A549 (cell line): ENCODE measurements at regions not wholly inside any gene's neighbourhood (a gene's known extent, or its start where the extent isn't known, plus 50 kb on each side); places are given as distances from the start of the nearest gene placed in this dataset.

ENCODE experiments used
- ATAC-seq, 2 experiments: fragments of 200-7000 bp in 1 of 2; fragments of >200 bp in 1 of 2; cut with Nextera tagmentation in 1 of 2; cut with Tn5 transposase in 1 of 2; 3 replicates each; pipeline versions ENCODE4 v1.8.0 to v1.9.1; 2018 to 2020; ENCODE audit warnings: mild to moderate bottlenecking in 1 of 2, moderate library complexity in 1 of 2
- CTCF ChIA-PET: fragments of 300-600 bp; sonication (Branson Sonifier 250); formaldehyde crosslinking; extraction: SDS; loops from one replicate; lab custom pipeline; 2021; ENCODE audit warnings: antibody characterized with exemption, inconsistent platforms; lab: Yijun Ruan, JAX
- POLR2A ChIA-PET: fragments of 350-600 bp; formaldehyde crosslinking; extraction: SDS; loops from one replicate; lab custom pipeline; 2021; ENCODE audit warnings: antibody characterized with exemption, inconsistent platforms; lab: Yijun Ruan, JAX
- DNase-seq, 2 experiments: peaks; one replicate each; pipeline versions ENCODE4 v3.0.0 to v3.0.0-alpha.2; 2011 to 2016; ENCODE audit warnings: low read depth in 1 of 2, low spot score in 1 of 2
- FAIRE-seq: peaks from 2 replicates; lab custom pipeline; 2011; peaks lifted over from hg19 to GRCh38; lab: Jason Lieb, UNC
- H3K27ac ChIP-seq, 2 experiments: fragments of >200 bp; sonication (Bioruptor Twin); formaldehyde crosslinking; 3 replicates each; pipeline ENCODE4 v1.5.1; 2016 to 2017
- H3K4me1 ChIP-seq: fragments of >200 bp; sonication (Bioruptor Twin); formaldehyde crosslinking; 3 replicates; pipeline ENCODE4 v1.6.1; 2016
- H3K4me2 ChIP-seq: fragments of >200 bp; sonication (Bioruptor Twin); formaldehyde crosslinking; 3 replicates; pipeline ENCODE4 v1.6.1; 2016
- H3K4me3 ChIP-seq: fragments of >200 bp; sonication (Bioruptor Twin); formaldehyde crosslinking; 3 replicates; pipeline ENCODE4 v1.5.1; 2016
- H3K9me3 ChIP-seq: fragments of >200 bp; sonication (Bioruptor Twin); formaldehyde crosslinking; 3 replicates; pipeline ENCODE4 v1.6.1; 2016
- BHLHE40 ChIP-seq: IDR thresholded peaks from 2 replicates; pipeline ENCODE4 v1.6.1; 2012; ENCODE audit warnings: low read depth, low read length, inconsistent platforms
- CEBPB ChIP-seq, 2 experiments: fragments of >200 bp in 1 of 2; sonication (Bioruptor Twin) in 1 of 2; formaldehyde crosslinking in 1 of 2; IDR thresholded peaks; 2 replicates each; pipeline ENCODE4 v1.6.1; 2012 to 2016
- CHD2 ChIP-seq: fragments of 150-350 bp; IDR thresholded peaks from 2 replicates; pipeline ENCODE4 v1.6.1; 2014; ENCODE audit warnings: low read length; ENCODE audit not compliant: partially characterized antibody
- CHD4 ChIP-seq: fragments of 200-600 bp; sonication (generic); IDR thresholded peaks from 2 replicates; pipeline ENCODE4 v1.6.1; 2016; ENCODE audit warnings: antibody characterized with exemption, mild to moderate bottlenecking, borderline replicate concordance
- CTCF ChIP-seq: fragments of >200 bp; sonication (Bioruptor Twin); formaldehyde crosslinking; IDR thresholded peaks from 3 replicates; pipeline ENCODE4 v1.5.1; 2016
- E2F6 ChIP-seq: IDR thresholded peaks from 2 replicates; pipeline ENCODE4 v1.6.1; 2012; ENCODE audit warnings: low read depth, borderline replicate concordance
- EP300 ChIP-seq, 2 experiments: fragments of >200 bp; sonication (Bioruptor Twin); formaldehyde crosslinking; IDR thresholded peaks; 2 replicates in 1 of 2; 3 replicates in 1 of 2; pipeline ENCODE4 v1.6.1; 2016 to 2017
- FOSB ChIP-seq: fragments of 250-450 bp; sonication (Bioruptor Pico); IDR thresholded peaks from 2 replicates; pipeline ENCODE4 v1.5.0; 2020; ENCODE audit warnings: mild to moderate bottlenecking, moderate library complexity
- FOXS1 ChIP-seq: fragments of 250-450 bp; sonication (Bioruptor Pico); IDR thresholded peaks from 2 replicates; pipeline ENCODE4 v1.5.0; 2020; ENCODE audit warnings: mild to moderate bottlenecking, moderate library complexity
- HEYL ChIP-seq: fragments of 250-450 bp; sonication (Bioruptor Pico); IDR thresholded peaks from 2 replicates; pipeline ENCODE4 v1.8.0; 2021; ENCODE audit warnings: mild to moderate bottlenecking, moderate library complexity
- HOXA7 ChIP-seq: fragments of 250-450 bp; sonication (Bioruptor Pico); IDR thresholded peaks from 2 replicates; pipeline ENCODE4 v1.5.0; 2020; ENCODE audit warnings: mild to moderate bottlenecking, moderate library complexity
- HOXB13 ChIP-seq: fragments of 250-450 bp; sonication (Bioruptor Pico); IDR thresholded peaks from 2 replicates; pipeline ENCODE4 v1.5.0; 2020; ENCODE audit warnings: low read depth, mild to moderate bottlenecking, moderate library complexity
- MAFK ChIP-seq: fragments of 450-650 bp; IDR thresholded peaks from 2 replicates; pipeline ENCODE4 v1.6.1; 2014; ENCODE audit not compliant: partially characterized antibody
- MAX ChIP-seq: IDR thresholded peaks from 2 replicates; pipeline ENCODE4 v1.6.1; 2012
- MAZ ChIP-seq: fragments of 150-350 bp; IDR thresholded peaks from 2 replicates; pipeline ENCODE4 v1.6.1; 2014; ENCODE audit warnings: antibody characterized with exemption, low read depth, low read length, borderline replicate concordance
- NFE2L2 ChIP-seq: fragments of 150-350 bp; conservative IDR thresholded peaks from 2 replicates; pipeline ENCODE4 v1.6.1; 2014; ENCODE audit warnings: low read length
- NR3C1 ChIP-seq: fragments of >200 bp; sonication (Bioruptor Twin); formaldehyde crosslinking; IDR thresholded peaks from 3 replicates; pipeline ENCODE4 v1.6.1; 2017
- PHF8 ChIP-seq: fragments of 200-600 bp; sonication (generic); IDR thresholded peaks from 2 replicates; pipeline ENCODE4 v1.6.1; 2016; ENCODE audit warnings: low read depth, mild to moderate bottlenecking, antibody characterized with exemption, moderate library complexity, borderline replicate concordance
- RARB ChIP-seq: fragments of 250-450 bp; sonication (Bioruptor Pico); IDR thresholded peaks from 2 replicates; pipeline ENCODE4 v1.8.0; 2021; ENCODE audit warnings: mild to moderate bottlenecking, moderate library complexity
- RCOR1 ChIP-seq: fragments of 150-350 bp; IDR thresholded peaks from 2 replicates; pipeline ENCODE4 v1.6.1; 2014; ENCODE audit warnings: antibody characterized with exemption, low read length, low read depth
- RFX5 ChIP-seq: fragments of 450-650 bp; IDR thresholded peaks from 2 replicates; pipeline ENCODE4 v1.7.1; 2014; ENCODE audit warnings: antibody characterized with exemption, mild to moderate bottlenecking, moderate library complexity
- RNF2 ChIP-seq: fragments of 200-600 bp; sonication (generic); IDR thresholded peaks from 2 replicates; pipeline ENCODE4 v1.6.1; 2016; ENCODE audit warnings: low read depth, mild to moderate bottlenecking, antibody characterized with exemption, moderate library complexity, borderline replicate concordance
- TFCP2L1 ChIP-seq: fragments of 250-450 bp; sonication (Bioruptor Pico); IDR thresholded peaks from 2 replicates; pipeline ENCODE4 v1.5.0; 2021; ENCODE audit warnings: mild to moderate bottlenecking
- ZNF302 ChIP-seq: fragments of 250-450 bp; sonication (Bioruptor Pico); IDR thresholded peaks from 2 replicates; pipeline ENCODE4 v1.9.0; 2021; ENCODE audit warnings: inconsistent platforms, mild to moderate bottlenecking, moderate library complexity
- ZSCAN20 ChIP-seq: fragments of 250-450 bp; sonication (Bioruptor Pico); IDR thresholded peaks from 2 replicates; pipeline ENCODE4 v1.8.0; 2022; ENCODE audit warnings: mild to moderate bottlenecking, moderate library complexity
- WGBS: methylation state at CpG from one replicate; pipeline ENCODE4 v1.1.6; 2017; ENCODE audit errors: missing lambda C conversion rate; 5-methylcytosine and 5-hydroxymethylcytosine counted together
- TF ChIP-seq, protein P1 (sequence below): IDR thresholded peaks from 2 replicates; pipeline ENCODE4 v1.6.1; 2012

DNA sequence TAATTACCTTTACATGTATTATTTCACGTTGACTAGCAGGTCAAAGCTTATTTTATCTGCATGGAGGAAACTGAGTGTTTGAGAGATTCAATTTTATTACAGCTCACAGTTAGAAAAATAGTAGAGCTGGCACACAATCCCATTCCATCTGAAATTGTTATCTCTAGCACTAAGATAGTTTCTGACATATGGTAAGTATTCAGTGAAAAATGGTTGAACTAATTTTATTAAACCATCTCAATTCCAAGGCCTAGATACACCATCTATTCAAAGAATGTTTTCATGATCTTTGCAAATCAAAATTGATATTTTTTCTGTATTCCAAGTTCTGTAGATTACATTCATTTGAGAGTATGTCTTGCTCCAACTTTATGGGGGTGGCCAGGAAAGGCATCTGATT is 125.4 kb upstream of the FAT3 start (continued):
- TF ChIP-seq RNF2, result no peak
- no peak for TF ChIP-seq RCOR1
- TF ChIP-seq FOSB, result no peak
- TF ChIP-seq, protein P1, sequence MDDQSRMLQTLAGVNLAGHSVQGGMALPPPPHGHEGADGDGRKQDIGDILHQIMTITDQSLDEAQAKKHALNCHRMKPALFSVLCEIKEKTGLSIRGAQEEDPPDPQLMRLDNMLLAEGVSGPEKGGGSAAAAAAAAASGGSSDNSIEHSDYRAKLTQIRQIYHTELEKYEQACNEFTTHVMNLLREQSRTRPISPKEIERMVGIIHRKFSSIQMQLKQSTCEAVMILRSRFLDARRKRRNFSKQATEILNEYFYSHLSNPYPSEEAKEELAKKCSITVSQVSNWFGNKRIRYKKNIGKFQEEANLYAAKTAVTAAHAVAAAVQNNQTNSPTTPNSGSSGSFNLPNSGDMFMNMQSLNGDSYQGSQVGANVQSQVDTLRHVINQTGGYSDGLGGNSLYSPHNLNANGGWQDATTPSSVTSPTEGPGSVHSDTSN, result no peak
- no peak for TF ChIP-seq EP300 (IDR thresholded peaks at IDR 0.05)
- no peak for TF ChIP-seq NFE2L2
- no peak for TF ChIP-seq CTCF
- TF ChIP-seq HEYL (CRISPR knock-in tag), result no peak
- no peak for TF ChIP-seq MAX

GRCh38 chr11:92098172-92098571 is 126.4 kb upstream of the FAT3 start:
- ChIA-PET POLR2A (no interaction called here), CTCF (no interaction called here)
- FAIRE-seq, result no peak
- no peak for DNase-seq
- no peak overlapping the region for H3K4me3 ChIP-seq
- no peak overlapping the region for H3K4me2 ChIP-seq
- H3K4me1 ChIP-seq, result no peaks in the 10 kb centered on the region
- 59% methylated on average over 2 of the region's 2 CpGs for WGBS
- no peak for ATAC-seq
- no peak overlapping the region for H3K27ac ChIP-seq
- no peak for TF ChIP-seq BHLHE40
- no peak for TF ChIP-seq MAZ
- TF ChIP-seq RNF2, result no peak
- no peak for TF ChIP-seq MAFK
- TF ChIP-seq CHD2, result no peak
- TF ChIP-seq RCOR1, result no peak
- TF ChIP-seq HOXB13, result no peak
- no peak for TF ChIP-seq NR3C1
- no peak for TF ChIP-seq ZSCAN20 (CRISPR knock-in tag)
- no peak for TF ChIP-seq RARB (CRISPR knock-in tag)
- H3K9me3 ChIP-seq, result no peaks in the 10 kb centered on the region

- TF ChIP-seq RFX5 (no peak), NFE2L2 (peak; percentile 74), NR3C1 (no peak)
- no peaks in the 10 kb centered on the region for H3K9me3 ChIP-seq
- no peak overlapping the region for H3K27ac ChIP-seq
- no peak for DNase-seq
- POLR2A ChIA-PET, result no interaction called here
- FAIRE-seq, result no peak
- H3K4me1 ChIP-seq, result no peaks in the 10 kb centered on the region
- no peak overlapping the region for H3K4me3 ChIP-seq
- no peak overlapping the region for H3K4me2 ChIP-seq
- CTCF ChIA-PET, result no interaction called here
- ATAC-seq, result no peak
- WGBS, result 32% methylated on average over 5 of the region's 5 CpGs
These were observed 136.7 kb upstream of the FAT3 start for GRCh38 chr11:92087725-92088537.

DNA sequence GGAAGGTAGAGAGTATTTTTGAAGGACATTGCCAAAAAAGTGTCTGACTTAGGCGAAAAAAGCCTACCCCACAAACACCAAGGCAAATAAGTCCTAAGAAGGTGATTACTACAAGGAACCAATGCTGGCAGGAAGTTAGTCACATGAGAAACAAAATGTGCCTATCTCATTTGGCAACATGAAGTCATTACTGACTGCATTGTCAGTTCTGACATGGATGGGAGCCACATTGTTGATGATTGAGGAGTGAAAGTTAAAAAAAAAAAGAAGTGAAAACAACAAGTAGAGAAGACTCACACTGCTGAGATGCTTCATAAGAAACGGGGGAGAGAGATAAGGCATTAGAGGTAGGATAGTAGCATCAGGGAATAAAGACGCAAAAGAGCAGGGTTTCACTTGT is 141.5 kb upstream of the FAT3 start:
- WGBS, result 48% methylated on average over 3 of the region's 3 CpGs
- no peak overlapping the region for H3K4me2 ChIP-seq
- TF ChIP-seq FOXS1 (CRISPR knock-in tag), result no peak
- TF ChIP-seq ZNF302 (CRISPR knock-in tag), result no peak
- TF ChIP-seq, protein P1, result no peak
- TF ChIP-seq TFCP2L1 (CRISPR knock-in tag), result no peak
- TF ChIP-seq ZSCAN20 (CRISPR knock-in tag), result no peak
- no peak for TF ChIP-seq EP300 (IDR thresholded peaks at IDR 0.05)
- no peak for TF ChIP-seq PHF8
- TF ChIP-seq CEBPB (IDR thresholded peaks at IDR 0.05), result no peak
- no peak for TF ChIP-seq HOXA7 (CRISPR knock-in tag)
- TF ChIP-seq NFE2L2, result no peak
- TF ChIP-seq E2F6, result no peak
- TF ChIP-seq CHD4, result no peak
- TF ChIP-seq NR3C1, result no peak
- ChIA-PET POLR2A (no interaction called here), CTCF (no interaction called here)
- no peak overlapping the region for H3K4me3 ChIP-seq
- DNase-seq, result no peak
- no peak overlapping the region for H3K27ac ChIP-seq
- no peaks in the 10 kb centered on the region for H3K9me3 ChIP-seq
- H3K4me1 ChIP-seq, result no peaks in the 10 kb centered on the region
- no peak for ATAC-seq
- FAIRE-seq, result no peak
